GM13976 (cell line): ENCODE measurements at regions not wholly inside any gene's neighbourhood (a gene's known extent, or its start where the extent isn't known, plus 50 kb on each side); places are given as distances from the start of the nearest gene placed in this dataset.

Experiments
- DNase-seq: peaks from one replicate; pipeline ENCODE4 v3.0.0; 2012; ENCODE audit warnings: low spot score
- in situ Hi-C: fragments of 300-500 bp; cut with MboI; formaldehyde crosslinking; loops from one replicate; pipeline ENCODE4 v1.12.0; 2022; ENCODE audit warnings: low sequenced_read_pairs, mixed read lengths, inconsistent platforms; ENCODE audit not compliant: unreplicated experiment
- TF ChIP-seq, protein P1 (sequence below): IDR thresholded peaks from 2 replicates; pipeline ENCODE4 v1.5.1; 2012; ENCODE audit warnings: borderline replicate concordance, mild to moderate bottlenecking; ENCODE audit not compliant: insufficient read depth; ENCODE audit errors: extremely low read depth, missing control alignments, control extremely low read depth

DNA sequence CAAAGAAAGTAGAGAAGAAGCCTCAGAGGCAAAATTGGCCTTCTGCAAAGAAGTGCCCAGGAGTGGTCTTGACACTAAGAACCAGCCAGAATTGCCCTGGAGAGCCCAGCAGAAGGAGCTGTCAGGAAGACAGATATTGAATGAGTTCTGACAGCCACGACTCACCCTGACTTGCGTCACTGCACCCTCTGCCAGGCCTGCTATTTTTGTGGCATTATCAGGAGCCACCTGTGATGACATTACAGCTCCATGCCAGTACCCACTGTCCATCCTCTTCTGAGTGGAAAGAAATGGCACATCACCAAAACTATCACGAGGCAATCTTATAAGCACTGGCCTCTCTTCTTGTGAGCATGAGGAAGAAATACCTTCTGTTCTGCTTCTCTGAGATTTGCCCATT is 67.7 kb downstream of the SMIM20 start:
- in situ Hi-C loops, result no loop called here
- no peak for DNase-seq
- TF ChIP-seq, protein P1, sequence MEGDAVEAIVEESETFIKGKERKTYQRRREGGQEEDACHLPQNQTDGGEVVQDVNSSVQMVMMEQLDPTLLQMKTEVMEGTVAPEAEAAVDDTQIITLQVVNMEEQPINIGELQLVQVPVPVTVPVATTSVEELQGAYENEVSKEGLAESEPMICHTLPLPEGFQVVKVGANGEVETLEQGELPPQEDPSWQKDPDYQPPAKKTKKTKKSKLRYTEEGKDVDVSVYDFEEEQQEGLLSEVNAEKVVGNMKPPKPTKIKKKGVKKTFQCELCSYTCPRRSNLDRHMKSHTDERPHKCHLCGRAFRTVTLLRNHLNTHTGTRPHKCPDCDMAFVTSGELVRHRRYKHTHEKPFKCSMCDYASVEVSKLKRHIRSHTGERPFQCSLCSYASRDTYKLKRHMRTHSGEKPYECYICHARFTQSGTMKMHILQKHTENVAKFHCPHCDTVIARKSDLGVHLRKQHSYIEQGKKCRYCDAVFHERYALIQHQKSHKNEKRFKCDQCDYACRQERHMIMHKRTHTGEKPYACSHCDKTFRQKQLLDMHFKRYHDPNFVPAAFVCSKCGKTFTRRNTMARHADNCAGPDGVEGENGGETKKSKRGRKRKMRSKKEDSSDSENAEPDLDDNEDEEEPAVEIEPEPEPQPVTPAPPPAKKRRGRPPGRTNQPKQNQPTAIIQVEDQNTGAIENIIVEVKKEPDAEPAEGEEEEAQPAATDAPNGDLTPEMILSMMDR, result no peak

DNA sequence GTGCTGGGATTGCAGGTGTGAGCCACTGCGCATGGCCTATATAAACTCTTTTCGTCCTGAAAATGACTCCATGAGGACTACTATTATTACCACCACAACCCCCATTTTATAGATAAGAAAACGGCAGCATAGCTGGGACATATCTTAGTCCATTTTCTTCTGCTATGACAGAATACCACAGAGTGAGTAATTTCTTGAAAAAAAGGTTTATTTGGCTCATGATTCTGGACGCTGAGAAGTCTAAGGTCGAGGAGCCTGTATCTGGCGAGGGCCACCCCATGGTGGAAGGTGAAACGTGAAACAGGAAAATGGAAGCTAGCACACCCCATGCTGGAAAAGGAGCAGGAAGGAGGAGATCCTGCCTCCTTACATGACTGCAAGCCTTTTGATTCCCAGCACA is 68.9 kb downstream of the SMIM20 start:
- DNase-seq, result no peak
- in situ Hi-C loops, result no loop called here
- TF ChIP-seq, protein P1, result no peak

DNA sequence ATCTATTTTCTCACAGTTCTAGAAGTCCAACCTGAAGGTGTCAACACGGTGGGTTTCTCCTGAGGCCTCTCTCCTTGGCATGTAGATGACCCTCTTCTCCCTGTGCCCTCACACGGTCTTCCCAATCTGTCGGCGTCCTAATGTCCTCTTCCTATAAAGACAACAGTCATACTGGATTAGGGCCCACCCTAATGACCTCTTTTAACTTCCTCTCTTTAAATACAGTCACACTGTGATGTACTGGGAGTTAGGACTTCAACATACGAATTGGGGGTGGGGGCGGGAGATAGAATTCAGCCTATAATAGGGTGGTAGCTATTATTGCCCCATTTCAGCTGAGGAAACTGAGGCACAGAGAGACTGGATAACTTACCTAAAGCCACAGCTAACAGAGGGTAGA is 70.2 kb downstream of the SMIM20 start:
- no peak for DNase-seq
- TF ChIP-seq, protein P1, result no peak
- in situ Hi-C loops, result no loop called here

DNA sequence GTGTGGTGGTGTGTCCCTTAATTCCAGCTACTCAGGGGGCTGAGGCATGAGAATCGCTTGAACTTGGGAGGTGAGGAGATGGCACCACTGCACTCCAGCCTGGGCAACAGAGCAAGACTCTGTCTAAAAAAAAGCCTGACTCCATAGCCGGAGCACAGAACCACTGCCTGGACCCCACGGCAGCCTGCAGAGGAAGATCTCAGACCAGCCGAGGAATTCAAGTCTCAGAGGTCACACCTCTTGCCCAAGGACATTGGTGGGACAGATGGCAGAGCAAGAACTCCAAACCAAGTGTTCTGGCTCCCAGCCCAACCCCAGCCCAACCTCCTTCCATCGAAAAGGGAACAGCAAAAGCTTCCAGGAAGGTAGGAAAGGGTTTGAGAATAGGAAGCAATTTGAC is 70.8 kb downstream of the SMIM20 start:
- in situ Hi-C loops, result no loop called here
- DNase-seq, result no peak
- TF ChIP-seq, protein P1, result no peak

DNA sequence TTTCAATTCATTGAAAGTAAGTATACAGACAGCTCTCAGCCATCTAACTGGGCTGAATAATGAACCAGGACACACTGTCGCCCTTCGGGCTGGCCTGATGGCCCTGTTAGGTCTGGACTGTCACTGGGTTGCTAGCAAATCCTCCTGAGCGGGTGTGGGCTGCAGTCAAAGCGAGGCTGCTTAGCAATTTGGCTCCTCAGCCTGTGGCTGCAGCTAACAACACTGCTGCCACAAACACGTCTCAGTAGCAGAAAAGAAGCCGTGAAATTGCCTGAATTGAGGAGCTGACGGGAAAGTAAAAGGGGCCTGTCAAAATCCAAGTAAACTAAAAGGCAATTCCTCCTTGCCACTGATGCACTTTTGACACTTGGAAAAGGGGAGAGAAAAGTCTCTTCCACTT is 72.8 kb downstream of the SMIM20 start:
- TF ChIP-seq, protein P1, result no peak
- no peak for DNase-seq
- in situ Hi-C loops, result no loop called here

DNA sequence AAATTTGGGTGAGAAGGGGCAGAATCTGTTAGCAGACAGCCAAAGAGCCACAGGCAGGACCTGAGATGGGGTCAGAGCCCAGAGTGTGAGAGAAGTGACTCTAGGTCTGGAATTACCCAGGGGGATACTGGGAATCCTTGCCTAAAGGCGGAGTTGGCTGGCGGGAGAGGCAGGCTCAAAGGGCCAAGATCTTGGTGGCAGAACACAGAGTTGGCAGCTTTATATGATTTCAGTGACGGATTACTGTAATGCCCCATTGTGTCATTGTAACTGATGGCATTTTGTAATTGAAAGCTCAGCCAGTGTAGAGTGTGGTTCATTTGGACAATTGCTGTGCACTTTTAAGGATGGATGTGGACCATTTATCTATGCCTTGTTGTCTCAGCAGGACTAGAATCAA is 77.3 kb downstream of the SMIM20 start:
- TF ChIP-seq, protein P1, result no peak
- no peak for DNase-seq
- in situ Hi-C loops, result no loop called here
